Natural killer cell (primary cell): ENCODE measurements at regions not wholly inside any gene's neighbourhood (a gene's known extent, or its start where the extent isn't known, plus 50 kb on each side); places are given as distances from the start of the nearest gene placed in this dataset.

Source experiments
- ATAC-seq, 3 donors: fragments of 150-1000 bp in 2 of 3; fragments of 200-7000 bp in 1 of 3; cut with Tn5 transposase; 1 replicate in 1 of 3; 2 replicates in 2 of 3; pipeline ENCODE4 v1.10.0; 2021; ENCODE audit warnings: mild to moderate bottlenecking in 2 of 3, moderate library complexity in 2 of 3
- DNase-seq, 2 donors: peaks; one replicate each; pipeline versions ENCODE4 v3.0.0 to v3.0.0-alpha.2; 2013 to 2021; ENCODE audit warnings: mixed read lengths in 1 of 2
- H3K27ac ChIP-seq: one replicate; pipeline ENCODE4 v1.5.1; 2013; ENCODE audit warnings: mild to moderate bottlenecking, low read length
- H3K27me3 ChIP-seq: one replicate; pipeline ENCODE4 v1.6.1; 2013; ENCODE audit warnings: low read length; ENCODE audit not compliant: control insufficient read depth, insufficient read depth
- H3K36me3 ChIP-seq: one replicate; pipeline ENCODE4 v1.6.1; 2013; ENCODE audit warnings: low read length; ENCODE audit not compliant: control insufficient read depth, insufficient read depth
- H3K4me1 ChIP-seq: one replicate; pipeline ENCODE4 v1.6.1; 2013; ENCODE audit warnings: low read length; ENCODE audit not compliant: control insufficient read depth, insufficient read depth
- H3K4me3 ChIP-seq: one replicate; pipeline ENCODE4 v1.5.1; 2013; ENCODE audit warnings: low read length
- H3K9me3 ChIP-seq: one replicate; pipeline ENCODE4 v1.6.1; 2013; ENCODE audit warnings: low read length; ENCODE audit not compliant: control insufficient read depth, insufficient read depth
- H3K27ac Mint-ChIP-seq, 2 donors: one replicate each; pipeline ENCODE4 v1.8.0; 2022; ENCODE audit warnings: mild to moderate bottlenecking in 2 of 2, mixed read lengths in 2 of 2, moderate library complexity in 1 of 2
- H3K27me3 Mint-ChIP-seq, 2 donors: one replicate each; pipeline ENCODE4 v1.8.0; 2022; ENCODE audit warnings: low read depth in 2 of 2, mixed read lengths in 2 of 2
- H3K36me3 Mint-ChIP-seq: one replicate; pipeline ENCODE4 v1.8.0; 2022; ENCODE audit warnings: mixed read lengths
- H3K4me1 Mint-ChIP-seq, 2 donors: one replicate each; pipeline ENCODE4 v1.8.0; 2022; ENCODE audit warnings: mixed read lengths in 2 of 2
- H3K4me3 Mint-ChIP-seq: one replicate; pipeline ENCODE4 v1.8.0; 2022; ENCODE audit warnings: mild to moderate bottlenecking, moderate library complexity, mixed read lengths
- H3K9me3 Mint-ChIP-seq, 2 donors: one replicate each; pipeline ENCODE4 v1.8.0; 2022; ENCODE audit warnings: mixed read lengths in 2 of 2
- WGBS: methylation state at CpG from one replicate; pipeline ENCODE4 v1.1.7; 2013; ENCODE audit warnings: missing lambda C conversion rate; ENCODE audit not compliant: insufficient coverage; 5-methylcytosine and 5-hydroxymethylcytosine counted together
- intact Hi-C: fragments of 100-400 bp; cut with micrococcal nuclease; formaldehyde crosslinking; loops from one replicate; pipeline ENCODE4 v1.14.2; 2022
- TF ChIP-seq, protein P1 (sequence below): fragments of 200-600 bp; IDR thresholded peaks from one replicate; pipeline ENCODE4 v1.8.0; 2022; ENCODE audit warnings: antibody characterized with exemption

DNA sequence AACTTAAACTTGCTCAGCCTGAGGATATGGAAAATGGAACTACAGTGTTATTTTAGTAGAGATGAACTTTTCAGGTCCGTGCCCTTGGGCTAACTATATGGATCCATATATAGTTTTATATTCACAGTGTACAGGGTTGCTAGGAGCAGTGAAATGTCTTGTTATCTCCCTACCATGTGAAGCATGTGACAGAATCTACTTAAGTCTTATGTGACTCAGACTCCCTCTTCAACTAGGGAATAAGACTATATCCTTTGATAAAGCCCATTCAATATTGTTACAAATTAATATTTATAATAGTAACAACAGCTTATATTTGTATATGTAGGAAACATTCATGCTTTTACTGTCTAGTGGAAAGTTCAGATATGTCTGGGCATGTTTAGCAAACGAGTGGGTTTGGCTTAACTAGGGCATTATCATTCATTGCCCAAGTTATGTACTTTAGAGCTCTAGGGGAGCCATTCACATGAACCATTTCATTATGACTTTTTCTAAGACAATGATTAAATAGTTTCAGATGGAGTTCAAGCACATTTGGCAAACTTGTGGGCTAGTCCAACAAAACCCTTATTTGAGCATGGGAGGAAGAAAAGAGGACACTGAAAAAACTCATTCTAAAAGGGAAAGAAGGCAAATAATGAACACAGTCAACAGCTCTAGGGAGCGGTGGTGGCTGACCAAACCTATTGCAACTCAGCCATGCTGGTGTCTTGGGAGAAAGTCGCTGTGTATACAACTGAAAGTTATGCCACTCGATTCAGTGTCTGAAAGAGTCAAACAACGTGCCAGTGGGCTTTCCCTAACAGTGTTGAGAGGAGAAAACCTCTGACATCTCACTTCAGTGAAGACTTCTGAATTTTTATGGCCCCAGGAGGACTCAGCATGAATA is 305.9 kb upstream of the G2E3 start:
- Mint-ChIP-seq H3K36me3 (no peaks in the 10 kb centered on the region), H3K27me3 (no peaks in the 10 kb centered on the region), H3K4me3 (no peak overlapping the region), H3K9me3 (peaks cover 15 to 17% of the 10 kb centered on the region in 2 donors), H3K4me1 (no peaks in the 10 kb centered on the region), H3K27ac (no peak overlapping the region)
- no peaks in the 10 kb centered on the region for H3K27me3 ChIP-seq
- TF ChIP-seq, protein P1, sequence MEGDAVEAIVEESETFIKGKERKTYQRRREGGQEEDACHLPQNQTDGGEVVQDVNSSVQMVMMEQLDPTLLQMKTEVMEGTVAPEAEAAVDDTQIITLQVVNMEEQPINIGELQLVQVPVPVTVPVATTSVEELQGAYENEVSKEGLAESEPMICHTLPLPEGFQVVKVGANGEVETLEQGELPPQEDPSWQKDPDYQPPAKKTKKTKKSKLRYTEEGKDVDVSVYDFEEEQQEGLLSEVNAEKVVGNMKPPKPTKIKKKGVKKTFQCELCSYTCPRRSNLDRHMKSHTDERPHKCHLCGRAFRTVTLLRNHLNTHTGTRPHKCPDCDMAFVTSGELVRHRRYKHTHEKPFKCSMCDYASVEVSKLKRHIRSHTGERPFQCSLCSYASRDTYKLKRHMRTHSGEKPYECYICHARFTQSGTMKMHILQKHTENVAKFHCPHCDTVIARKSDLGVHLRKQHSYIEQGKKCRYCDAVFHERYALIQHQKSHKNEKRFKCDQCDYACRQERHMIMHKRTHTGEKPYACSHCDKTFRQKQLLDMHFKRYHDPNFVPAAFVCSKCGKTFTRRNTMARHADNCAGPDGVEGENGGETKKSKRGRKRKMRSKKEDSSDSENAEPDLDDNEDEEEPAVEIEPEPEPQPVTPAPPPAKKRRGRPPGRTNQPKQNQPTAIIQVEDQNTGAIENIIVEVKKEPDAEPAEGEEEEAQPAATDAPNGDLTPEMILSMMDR, result no peak
- no peaks in the 10 kb centered on the region for H3K4me1 ChIP-seq
- no peaks in the 10 kb centered on the region for H3K9me3 ChIP-seq
- ATAC-seq, result no peak
- WGBS, result 64% methylated on average over 6 of the region's 6 CpGs
- no peak overlapping the region for H3K4me3 ChIP-seq
- H3K36me3 ChIP-seq, result no peaks in the 10 kb centered on the region
- intact Hi-C loops, result no loop called here
- no peak for DNase-seq
- no peak overlapping the region for H3K27ac ChIP-seq

DNA sequence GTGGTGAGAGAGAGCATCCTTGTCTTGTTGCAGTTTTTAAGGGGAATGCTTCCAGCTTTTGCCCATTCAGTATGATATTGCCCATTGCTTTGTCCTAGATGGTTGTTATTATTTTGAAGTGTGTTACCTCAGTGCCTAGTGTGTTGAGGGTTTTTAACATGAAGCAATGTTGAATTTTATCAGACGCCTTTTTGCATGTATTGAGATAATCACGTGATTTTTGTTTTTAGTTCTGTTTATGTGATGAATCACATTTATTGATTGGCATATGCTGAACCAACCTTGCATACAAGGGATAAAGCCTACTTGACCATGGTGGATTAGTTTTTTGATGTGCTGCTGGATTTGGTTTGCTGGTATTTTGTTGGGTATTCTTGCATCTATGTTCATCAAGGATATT is 302.3 kb upstream of the G2E3 start:
- H3K27ac Mint-ChIP-seq, result no peak overlapping the region
- Histone ChIP-seq H3K9me3 (no peaks in the 10 kb centered on the region), H3K4me1 (no peaks in the 10 kb centered on the region), H3K4me3 (no peak overlapping the region), H3K36me3 (no peaks in the 10 kb centered on the region), H3K27me3 (no peaks in the 10 kb centered on the region), H3K27ac (no peak overlapping the region)
- H3K9me3 Mint-ChIP-seq, result peaks cover 20 to 21% of the 10 kb centered on the region in 2 donors
- intact Hi-C loops, result no loop called here
- ATAC-seq (no peak), DNase-seq (no peak)
- TF ChIP-seq, protein P1, result no peak
- H3K27me3 Mint-ChIP-seq, result no peaks in the 10 kb centered on the region
- no peaks in the 10 kb centered on the region for H3K36me3 Mint-ChIP-seq
- H3K4me3 Mint-ChIP-seq, result no peak overlapping the region
- 80% methylated on average over 2 of the region's 2 CpGs for WGBS
- no peaks in the 10 kb centered on the region for H3K4me1 Mint-ChIP-seq

DNA sequence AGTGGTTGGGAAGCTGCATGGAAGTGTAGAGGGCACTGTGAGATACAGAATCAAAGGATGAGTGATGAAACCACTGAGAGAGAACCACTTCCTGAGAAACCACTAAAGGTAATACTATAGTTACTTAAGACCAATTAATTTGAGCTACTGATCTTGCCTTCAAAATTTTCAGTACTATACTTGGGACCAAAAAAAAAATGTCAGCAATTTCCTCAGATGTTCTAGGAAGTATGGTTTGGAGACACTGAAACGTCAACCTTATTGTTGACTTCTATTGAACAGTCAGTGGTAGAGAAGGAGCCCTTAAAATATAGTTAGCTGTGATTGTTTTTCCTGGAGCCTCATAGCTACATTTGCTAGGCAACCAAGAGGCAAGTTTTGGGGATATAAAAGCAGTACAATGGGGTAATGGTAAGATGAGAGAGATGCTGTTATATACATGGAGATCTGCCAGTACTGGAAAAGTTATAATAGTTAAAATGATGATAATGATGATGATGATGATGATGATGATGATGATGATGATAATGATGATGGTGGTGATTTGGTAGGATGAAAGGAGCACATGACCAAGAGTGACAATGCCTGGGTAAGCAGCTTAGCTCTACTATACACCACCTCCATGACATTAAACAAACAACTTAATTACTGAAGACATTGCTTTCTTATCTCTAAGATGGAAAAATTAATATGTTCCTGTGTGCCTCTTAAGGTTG is 300.9 kb upstream of the G2E3 start:
- 78% methylated on average over 1 of the region's 1 CpG for WGBS
- H3K27me3 ChIP-seq, result no peaks in the 10 kb centered on the region

More for the DNA sequence above, 300.9 kb upstream of the G2E3 start:
- H3K9me3 Mint-ChIP-seq, result peaks cover 17 to 20% of the 10 kb centered on the region in 2 donors
- H3K4me1 Mint-ChIP-seq, result no peaks in the 10 kb centered on the region
- intact Hi-C loops, result no loop called here
- no peaks in the 10 kb centered on the region for H3K9me3 ChIP-seq
- ATAC-seq, result no peak
- TF ChIP-seq, protein P1, result no peak
- no peak for DNase-seq
- H3K36me3 ChIP-seq, result no peaks in the 10 kb centered on the region
- H3K27ac Mint-ChIP-seq, result no peak overlapping the region
- no peak overlapping the region for H3K4me3 Mint-ChIP-seq
- no peak overlapping the region for H3K27ac ChIP-seq
- H3K4me3 ChIP-seq, result no peak overlapping the region
- no peaks in the 10 kb centered on the region for H3K27me3 Mint-ChIP-seq
- no peaks in the 10 kb centered on the region for H3K36me3 Mint-ChIP-seq
- no peaks in the 10 kb centered on the region for H3K4me1 ChIP-seq
